K562 (cell line): ENCODE measurements at regions not wholly inside any gene's neighbourhood (a gene's known extent, or its start where the extent isn't known, plus 50 kb on each side); places are given as distances from the start of the nearest gene placed in this dataset.

Experiments used
- TF ChIP-seq, protein P1 (sequence below): fragments of 250-450 bp; sonication (Bioruptor Pico); IDR thresholded peaks from 2 replicates; pipeline ENCODE4 v1.8.0; 2021; ENCODE audit warnings: moderate library complexity, mild to moderate bottlenecking, inconsistent platforms
- TF ChIP-seq, protein P2 (sequence below): sonication (generic); formaldehyde crosslinking; IDR thresholded peaks from 2 replicates; pipeline ENCODE4 v1.8.1; 2023; ENCODE audit warnings: mild to moderate bottlenecking, missing genetic modification reagents, moderate library complexity
- TF ChIP-seq, protein P3 (sequence below), 3 experiments: IDR thresholded peaks in 2 of 3; conservative IDR thresholded peaks in 1 of 3; 2 replicates each; pipeline ENCODE4 v1.5.1; 2011 to 2012; ENCODE audit warnings: low read length in 3 of 3, mild to moderate bottlenecking in 3 of 3, control low read depth in 2 of 3, improper control_type of control experiment in 1 of 3, inconsistent platforms in 1 of 3, low read depth in 1 of 3, mixed read lengths in 1 of 3, moderate library complexity in 1 of 3; ENCODE audit not compliant: insufficient read depth in 2 of 3

DNA sequence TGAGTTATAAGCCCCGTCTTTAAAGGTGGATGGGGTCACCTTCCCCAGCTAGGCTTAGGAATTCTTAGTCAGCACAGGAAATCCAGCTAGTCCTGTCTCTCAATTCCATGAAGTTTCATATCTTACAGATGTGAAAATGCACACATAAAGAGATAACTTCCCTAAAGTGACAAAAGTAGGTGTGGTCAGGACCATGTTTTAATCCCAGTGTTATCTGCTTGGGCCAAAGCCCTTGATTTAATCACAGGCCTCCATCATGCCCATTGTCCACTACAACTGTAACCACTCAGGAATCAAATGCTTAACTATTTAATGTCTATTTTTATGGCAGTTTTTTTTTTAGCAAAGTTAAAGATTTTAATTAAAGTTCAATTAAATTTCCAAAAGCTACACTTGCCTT is 194.4 kb upstream of the BTG1 start:
- TF ChIP-seq, protein P1, sequence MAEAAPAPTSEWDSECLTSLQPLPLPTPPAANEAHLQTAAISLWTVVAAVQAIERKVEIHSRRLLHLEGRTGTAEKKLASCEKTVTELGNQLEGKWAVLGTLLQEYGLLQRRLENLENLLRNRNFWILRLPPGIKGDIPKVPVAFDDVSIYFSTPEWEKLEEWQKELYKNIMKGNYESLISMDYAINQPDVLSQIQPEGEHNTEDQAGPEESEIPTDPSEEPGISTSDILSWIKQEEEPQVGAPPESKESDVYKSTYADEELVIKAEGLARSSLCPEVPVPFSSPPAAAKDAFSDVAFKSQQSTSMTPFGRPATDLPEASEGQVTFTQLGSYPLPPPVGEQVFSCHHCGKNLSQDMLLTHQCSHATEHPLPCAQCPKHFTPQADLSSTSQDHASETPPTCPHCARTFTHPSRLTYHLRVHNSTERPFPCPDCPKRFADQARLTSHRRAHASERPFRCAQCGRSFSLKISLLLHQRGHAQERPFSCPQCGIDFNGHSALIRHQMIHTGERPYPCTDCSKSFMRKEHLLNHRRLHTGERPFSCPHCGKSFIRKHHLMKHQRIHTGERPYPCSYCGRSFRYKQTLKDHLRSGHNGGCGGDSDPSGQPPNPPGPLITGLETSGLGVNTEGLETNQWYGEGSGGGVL (CRISPR knock-in tag) = no peak
- TF ChIP-seq, protein P2, sequence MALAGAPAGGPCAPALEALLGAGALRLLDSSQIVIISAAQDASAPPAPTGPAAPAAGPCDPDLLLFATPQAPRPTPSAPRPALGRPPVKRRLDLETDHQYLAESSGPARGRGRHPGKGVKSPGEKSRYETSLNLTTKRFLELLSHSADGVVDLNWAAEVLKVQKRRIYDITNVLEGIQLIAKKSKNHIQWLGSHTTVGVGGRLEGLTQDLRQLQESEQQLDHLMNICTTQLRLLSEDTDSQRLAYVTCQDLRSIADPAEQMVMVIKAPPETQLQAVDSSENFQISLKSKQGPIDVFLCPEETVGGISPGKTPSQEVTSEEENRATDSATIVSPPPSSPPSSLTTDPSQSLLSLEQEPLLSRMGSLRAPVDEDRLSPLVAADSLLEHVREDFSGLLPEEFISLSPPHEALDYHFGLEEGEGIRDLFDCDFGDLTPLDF (CRISPR knock-in tag) = no peak
- TF ChIP-seq, protein P3, sequence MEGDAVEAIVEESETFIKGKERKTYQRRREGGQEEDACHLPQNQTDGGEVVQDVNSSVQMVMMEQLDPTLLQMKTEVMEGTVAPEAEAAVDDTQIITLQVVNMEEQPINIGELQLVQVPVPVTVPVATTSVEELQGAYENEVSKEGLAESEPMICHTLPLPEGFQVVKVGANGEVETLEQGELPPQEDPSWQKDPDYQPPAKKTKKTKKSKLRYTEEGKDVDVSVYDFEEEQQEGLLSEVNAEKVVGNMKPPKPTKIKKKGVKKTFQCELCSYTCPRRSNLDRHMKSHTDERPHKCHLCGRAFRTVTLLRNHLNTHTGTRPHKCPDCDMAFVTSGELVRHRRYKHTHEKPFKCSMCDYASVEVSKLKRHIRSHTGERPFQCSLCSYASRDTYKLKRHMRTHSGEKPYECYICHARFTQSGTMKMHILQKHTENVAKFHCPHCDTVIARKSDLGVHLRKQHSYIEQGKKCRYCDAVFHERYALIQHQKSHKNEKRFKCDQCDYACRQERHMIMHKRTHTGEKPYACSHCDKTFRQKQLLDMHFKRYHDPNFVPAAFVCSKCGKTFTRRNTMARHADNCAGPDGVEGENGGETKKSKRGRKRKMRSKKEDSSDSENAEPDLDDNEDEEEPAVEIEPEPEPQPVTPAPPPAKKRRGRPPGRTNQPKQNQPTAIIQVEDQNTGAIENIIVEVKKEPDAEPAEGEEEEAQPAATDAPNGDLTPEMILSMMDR (IDR thresholded peaks at IDR 0.05 in 2 of 3, conservative IDR thresholded peaks at IDR 0.05 in 1 of 3; ENCODE audit: insufficient read depth in 2 of 3, low read depth in 1 of 3, low read length in 3 of 3) = no peak
